ENCODE measurements at regions not wholly inside any gene's neighbourhood (a gene's known extent, or its start where the extent isn't known, plus 50 kb on each side); places are given as distances from the start of the nearest gene placed in this dataset.
"Not testable (repeated sequence)": the region's sequence is repeated elsewhere in the genome, so short reads cannot be mapped to it uniquely, and the experiment has no call there.

GRCh38 chr3:20378315-20378714 lies 192.3 kb upstream of the SGO1 start:
- no peak overlapping the region for H3K4me3 ChIP-seq (ENCODE audit: low read depth, low read length)
- no peak for DNase-seq (ENCODE audit: low read depth)
- TF ChIP-seq, protein P1, sequence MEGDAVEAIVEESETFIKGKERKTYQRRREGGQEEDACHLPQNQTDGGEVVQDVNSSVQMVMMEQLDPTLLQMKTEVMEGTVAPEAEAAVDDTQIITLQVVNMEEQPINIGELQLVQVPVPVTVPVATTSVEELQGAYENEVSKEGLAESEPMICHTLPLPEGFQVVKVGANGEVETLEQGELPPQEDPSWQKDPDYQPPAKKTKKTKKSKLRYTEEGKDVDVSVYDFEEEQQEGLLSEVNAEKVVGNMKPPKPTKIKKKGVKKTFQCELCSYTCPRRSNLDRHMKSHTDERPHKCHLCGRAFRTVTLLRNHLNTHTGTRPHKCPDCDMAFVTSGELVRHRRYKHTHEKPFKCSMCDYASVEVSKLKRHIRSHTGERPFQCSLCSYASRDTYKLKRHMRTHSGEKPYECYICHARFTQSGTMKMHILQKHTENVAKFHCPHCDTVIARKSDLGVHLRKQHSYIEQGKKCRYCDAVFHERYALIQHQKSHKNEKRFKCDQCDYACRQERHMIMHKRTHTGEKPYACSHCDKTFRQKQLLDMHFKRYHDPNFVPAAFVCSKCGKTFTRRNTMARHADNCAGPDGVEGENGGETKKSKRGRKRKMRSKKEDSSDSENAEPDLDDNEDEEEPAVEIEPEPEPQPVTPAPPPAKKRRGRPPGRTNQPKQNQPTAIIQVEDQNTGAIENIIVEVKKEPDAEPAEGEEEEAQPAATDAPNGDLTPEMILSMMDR (conservative IDR thresholded peaks at IDR 0.05; ENCODE audit: low read depth, low read length) = no peak

- no peak overlapping the region for H3K4me3 ChIP-seq (ENCODE audit: low read depth, low read length)
- DNase-seq (ENCODE audit: low read depth) = no peak
- TF ChIP-seq, protein P1 (conservative IDR thresholded peaks at IDR 0.05; ENCODE audit: low read depth, low read length) = no peak
Observed at GRCh38 chr3:20376665-20377217, 190.7 kb upstream of the SGO1 start.

- H3K4me3 ChIP-seq (ENCODE audit: low read depth, low read length) = no peak overlapping the region
- DNase-seq (ENCODE audit: low read depth) = no peak
- TF ChIP-seq, protein P1 (conservative IDR thresholded peaks at IDR 0.05; ENCODE audit: low read depth, low read length) = no peak
Observed at GRCh38 chr3:20375302-20375701, 189.3 kb upstream of the SGO1 start.

DNA sequence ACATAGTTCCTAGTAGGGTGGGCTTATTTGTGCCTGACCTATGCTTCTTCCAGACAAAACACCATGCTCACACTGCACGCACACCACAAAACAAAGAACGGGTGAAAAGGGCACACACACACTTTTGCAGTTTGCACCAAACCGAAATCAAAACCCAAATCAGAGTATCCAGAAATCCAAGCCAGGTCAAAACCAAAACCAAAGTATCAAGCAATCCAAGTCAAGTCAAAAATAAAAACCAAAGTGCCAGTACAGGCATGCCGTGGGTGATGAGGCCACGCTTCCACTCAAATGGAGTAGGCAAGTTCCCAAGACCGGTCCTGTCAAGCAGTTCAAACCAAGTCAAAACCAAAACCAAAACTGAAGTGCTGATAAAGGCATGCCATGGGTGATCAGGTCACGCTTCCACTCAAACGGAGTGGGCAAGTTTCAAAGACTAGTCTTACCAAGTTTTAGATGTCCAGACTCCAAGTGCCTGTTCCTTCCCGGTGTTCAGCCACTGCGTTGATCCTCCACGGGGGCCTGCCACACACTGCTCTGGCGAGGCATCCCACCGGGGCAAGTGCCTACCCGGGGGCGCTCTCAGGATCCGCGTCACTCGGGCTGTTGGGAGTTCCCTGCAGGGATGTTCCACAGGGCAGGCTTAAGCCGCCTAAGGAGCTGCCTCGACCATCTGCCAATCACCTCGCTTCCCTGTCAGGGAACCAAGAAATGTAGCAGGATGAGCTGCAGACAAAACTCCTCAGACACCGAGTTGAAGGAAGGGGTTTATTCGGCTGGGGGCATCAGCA lies 184.5 kb upstream of the SGO1 start:
- not testable (repeated sequence) for DNase-seq (ENCODE audit: low read depth); H3K4me3 ChIP-seq (ENCODE audit: low read depth, low read length)

DNA sequence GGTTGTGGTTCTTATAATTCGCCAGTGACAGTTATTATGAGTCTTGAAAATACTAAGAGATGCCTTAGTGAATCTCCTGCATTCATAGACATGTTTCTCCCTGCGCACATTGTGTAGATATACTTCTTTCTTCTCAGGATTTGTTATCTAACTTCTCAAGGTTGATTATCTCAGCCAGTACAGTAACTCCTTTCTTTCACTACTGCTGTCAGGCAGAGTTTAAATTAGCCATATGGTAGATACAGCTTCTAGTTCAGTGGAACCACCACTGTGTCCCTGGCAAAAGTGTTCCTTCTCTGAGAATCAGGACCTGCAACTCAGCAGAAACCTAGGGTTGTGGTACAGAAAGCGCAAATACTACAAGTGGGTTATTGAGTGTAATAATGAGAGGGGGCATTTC lies 175.0 kb upstream of the SGO1 start:
- no peak overlapping the region for H3K4me3 ChIP-seq (ENCODE audit: low read depth, low read length)
- TF ChIP-seq, protein P1 (conservative IDR thresholded peaks at IDR 0.05; ENCODE audit: low read depth, low read length) = no peak
- DNase-seq (ENCODE audit: low read depth) = no peak

GRCh38 chr3:20353286-20353685 lies 167.3 kb upstream of the SGO1 start:
- TF ChIP-seq, protein P1 (conservative IDR thresholded peaks at IDR 0.05; ENCODE audit: low read depth, low read length) = no peak
- no peak for DNase-seq (ENCODE audit: low read depth)
- H3K4me3 ChIP-seq (ENCODE audit: low read depth, low read length) = no peak overlapping the region

GRCh38 chr3:20352546-20353179 lies 166.7 kb upstream of the SGO1 start:
- TF ChIP-seq, protein P1 (conservative IDR thresholded peaks at IDR 0.05; ENCODE audit: low read depth, low read length) = no peak
- no peak overlapping the region for H3K4me3 ChIP-seq (ENCODE audit: low read depth, low read length)
- DNase-seq (ENCODE audit: low read depth) = no peak

All from epithelial cell of proximal tubule (primary cell).